ENCODE measurements at regions not wholly inside any gene's neighbourhood (a gene's known extent, or its start where the extent isn't known, plus 50 kb on each side); places are given as distances from the start of the nearest gene placed in this dataset.

DNA sequence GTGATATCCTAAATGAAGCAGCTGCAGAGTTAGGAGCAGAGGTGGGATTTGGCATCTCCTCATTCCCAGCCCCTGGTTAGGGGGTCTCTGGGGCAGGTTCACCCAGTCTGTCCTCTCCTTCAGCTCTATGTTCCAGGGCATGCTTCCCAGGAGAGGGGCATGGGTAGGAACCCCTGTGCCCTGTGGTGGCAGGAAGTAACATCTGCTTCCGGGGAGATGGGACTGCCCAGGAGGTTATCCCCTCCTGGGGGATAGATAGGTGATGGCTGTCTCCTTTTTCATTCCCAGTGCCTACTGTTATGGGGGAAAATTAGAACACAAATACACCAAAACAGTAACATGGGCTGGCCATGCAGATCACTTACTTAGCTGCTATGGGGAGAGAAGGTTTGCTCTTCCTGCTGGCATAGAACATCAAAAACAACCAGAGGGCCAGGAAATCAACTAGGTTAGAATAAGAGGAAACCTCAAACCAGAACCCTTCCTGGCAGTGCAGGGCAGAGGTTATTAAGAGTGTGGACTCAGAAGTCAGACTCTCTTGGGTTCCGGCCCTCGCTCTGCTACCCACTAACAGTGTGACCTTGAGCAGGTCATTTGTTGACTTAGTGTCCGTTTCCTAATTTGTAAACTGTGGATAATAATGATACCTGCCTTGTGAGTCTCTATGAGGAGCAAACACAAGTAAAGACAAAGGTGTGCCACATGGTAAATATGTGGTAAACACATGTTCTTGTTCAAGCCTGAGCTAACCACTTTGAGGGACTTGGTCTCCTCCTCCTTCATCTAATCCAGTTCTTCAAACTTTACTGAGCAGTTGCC is 157.8 kb upstream of the JUN start:
- Histone ChIP-seq H3K9me3 (ENCODE audit: control insufficient read depth, insufficient read depth, low read depth, low read length) (no peaks in the 10 kb centered on the region; the same call in 1 of the 2 replicates), H3K27me3 (ENCODE audit: control insufficient read depth, insufficient read depth, low read length) (no peaks in the 10 kb centered on the region), H3K4me3 (ENCODE audit: low read depth in 2 of 2, low read length in 2 of 2) (no peak overlapping the region), H3K27ac (ENCODE audit: low read length) (no peak overlapping the region), H3K4me1 (ENCODE audit: control insufficient read depth, insufficient read depth, low read length) (no peaks in the 10 kb centered on the region), H3K36me3 (ENCODE audit: control insufficient read depth, insufficient read depth, low read length) (no peaks in the 10 kb centered on the region)
- ATAC-seq (no peak), DNase-seq (ENCODE audit: low read depth, low spot score) (no peak)
- in situ Hi-C loops (cut with HindIII; ENCODE audit: low pct_unique_long_range_greater_than_20kb, low sequenced_read_pairs), result no loop called here
- BruUV-seq (replicated peaks), result no TSS peak
- ChIA-PET POLR2A (interaction anchor here (0.6 kb wide), 1 partner anchor 21 kb away, joined by 4 read pairs; no protein-coding TSS in a partner anchor), CTCF (no interaction called here)
- no peak for TF ChIP-seq TCF7L2 (IDR thresholded peaks at IDR 0.05; ENCODE audit: low read depth, low read length)
- TF ChIP-seq, protein P1, sequence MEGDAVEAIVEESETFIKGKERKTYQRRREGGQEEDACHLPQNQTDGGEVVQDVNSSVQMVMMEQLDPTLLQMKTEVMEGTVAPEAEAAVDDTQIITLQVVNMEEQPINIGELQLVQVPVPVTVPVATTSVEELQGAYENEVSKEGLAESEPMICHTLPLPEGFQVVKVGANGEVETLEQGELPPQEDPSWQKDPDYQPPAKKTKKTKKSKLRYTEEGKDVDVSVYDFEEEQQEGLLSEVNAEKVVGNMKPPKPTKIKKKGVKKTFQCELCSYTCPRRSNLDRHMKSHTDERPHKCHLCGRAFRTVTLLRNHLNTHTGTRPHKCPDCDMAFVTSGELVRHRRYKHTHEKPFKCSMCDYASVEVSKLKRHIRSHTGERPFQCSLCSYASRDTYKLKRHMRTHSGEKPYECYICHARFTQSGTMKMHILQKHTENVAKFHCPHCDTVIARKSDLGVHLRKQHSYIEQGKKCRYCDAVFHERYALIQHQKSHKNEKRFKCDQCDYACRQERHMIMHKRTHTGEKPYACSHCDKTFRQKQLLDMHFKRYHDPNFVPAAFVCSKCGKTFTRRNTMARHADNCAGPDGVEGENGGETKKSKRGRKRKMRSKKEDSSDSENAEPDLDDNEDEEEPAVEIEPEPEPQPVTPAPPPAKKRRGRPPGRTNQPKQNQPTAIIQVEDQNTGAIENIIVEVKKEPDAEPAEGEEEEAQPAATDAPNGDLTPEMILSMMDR (IDR thresholded peaks at IDR 0.05), result no peak
- TF ChIP-seq, protein P2, sequence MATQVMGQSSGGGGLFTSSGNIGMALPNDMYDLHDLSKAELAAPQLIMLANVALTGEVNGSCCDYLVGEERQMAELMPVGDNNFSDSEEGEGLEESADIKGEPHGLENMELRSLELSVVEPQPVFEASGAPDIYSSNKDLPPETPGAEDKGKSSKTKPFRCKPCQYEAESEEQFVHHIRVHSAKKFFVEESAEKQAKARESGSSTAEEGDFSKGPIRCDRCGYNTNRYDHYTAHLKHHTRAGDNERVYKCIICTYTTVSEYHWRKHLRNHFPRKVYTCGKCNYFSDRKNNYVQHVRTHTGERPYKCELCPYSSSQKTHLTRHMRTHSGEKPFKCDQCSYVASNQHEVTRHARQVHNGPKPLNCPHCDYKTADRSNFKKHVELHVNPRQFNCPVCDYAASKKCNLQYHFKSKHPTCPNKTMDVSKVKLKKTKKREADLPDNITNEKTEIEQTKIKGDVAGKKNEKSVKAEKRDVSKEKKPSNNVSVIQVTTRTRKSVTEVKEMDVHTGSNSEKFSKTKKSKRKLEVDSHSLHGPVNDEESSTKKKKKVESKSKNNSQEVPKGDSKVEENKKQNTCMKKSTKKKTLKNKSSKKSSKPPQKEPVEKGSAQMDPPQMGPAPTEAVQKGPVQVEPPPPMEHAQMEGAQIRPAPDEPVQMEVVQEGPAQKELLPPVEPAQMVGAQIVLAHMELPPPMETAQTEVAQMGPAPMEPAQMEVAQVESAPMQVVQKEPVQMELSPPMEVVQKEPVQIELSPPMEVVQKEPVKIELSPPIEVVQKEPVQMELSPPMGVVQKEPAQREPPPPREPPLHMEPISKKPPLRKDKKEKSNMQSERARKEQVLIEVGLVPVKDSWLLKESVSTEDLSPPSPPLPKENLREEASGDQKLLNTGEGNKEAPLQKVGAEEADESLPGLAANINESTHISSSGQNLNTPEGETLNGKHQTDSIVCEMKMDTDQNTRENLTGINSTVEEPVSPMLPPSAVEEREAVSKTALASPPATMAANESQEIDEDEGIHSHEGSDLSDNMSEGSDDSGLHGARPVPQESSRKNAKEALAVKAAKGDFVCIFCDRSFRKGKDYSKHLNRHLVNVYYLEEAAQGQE (IDR thresholded peaks at IDR 0.05; ENCODE audit: insufficient read depth in 1 of 2, low read depth in 2 of 2, low read length in 1 of 2), result no peak
- no peak for TF ChIP-seq POLR2AphosphoS5 (IDR thresholded peaks at IDR 0.05; ENCODE audit: low read depth, low read length)
- no peak for TF ChIP-seq SIN3A (IDR thresholded peaks at IDR 0.05; ENCODE audit: borderline replicate concordance, insufficient read depth, low read depth, low read length)
- intact Hi-C loops (cut with micrococcal nuclease; ENCODE audit: unreplicated experiment), result no loop called here

DNA sequence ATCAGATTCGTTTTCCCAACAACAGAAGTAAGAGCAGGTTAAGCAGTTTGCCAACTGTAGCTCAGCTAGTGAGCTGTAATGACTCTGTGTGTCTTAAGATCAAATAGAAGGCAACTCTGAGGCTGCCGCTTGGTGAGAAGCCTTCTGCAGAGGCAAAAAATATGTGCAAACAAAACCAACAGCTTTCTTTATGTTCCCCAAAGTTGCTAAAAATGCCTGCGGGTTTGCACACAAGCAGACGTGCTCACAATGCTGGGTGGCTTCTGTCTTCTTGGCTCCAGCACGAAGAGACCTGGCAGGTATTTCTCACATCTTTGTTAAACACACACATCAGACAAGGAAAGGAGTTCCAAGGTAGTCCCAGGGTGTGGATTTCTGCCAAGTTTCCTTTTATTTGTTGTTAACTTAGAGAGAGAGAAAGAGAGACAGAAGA is 158.9 kb upstream of the JUN start:
- Histone ChIP-seq H3K27ac (ENCODE audit: low read length) (no peak overlapping the region), H3K9me3 (ENCODE audit: control insufficient read depth, insufficient read depth, low read depth, low read length) (no peaks in the 10 kb centered on the region; the same call in 1 of the 2 replicates), H3K27me3 (ENCODE audit: control insufficient read depth, insufficient read depth, low read length) (no peaks in the 10 kb centered on the region), H3K4me3 (ENCODE audit: low read depth in 2 of 2, low read length in 2 of 2) (no peak overlapping the region), H3K4me1 (ENCODE audit: control insufficient read depth, insufficient read depth, low read length) (no peaks in the 10 kb centered on the region), H3K36me3 (ENCODE audit: control insufficient read depth, insufficient read depth, low read length) (no peaks in the 10 kb centered on the region)
- ChIA-PET POLR2A (no interaction called here), CTCF (no interaction called here)
- ATAC-seq (no peak), DNase-seq (ENCODE audit: low read depth, low spot score) (no peak)
- in situ Hi-C loops (cut with HindIII; ENCODE audit: low pct_unique_long_range_greater_than_20kb, low sequenced_read_pairs) (no loop called here), intact Hi-C loops (cut with micrococcal nuclease; ENCODE audit: unreplicated experiment) (no loop called here)
- TF ChIP-seq, protein P2 (IDR thresholded peaks at IDR 0.05; ENCODE audit: insufficient read depth in 1 of 2, low read depth in 2 of 2, low read length in 1 of 2), result no peak
- TF ChIP-seq TCF7L2 (IDR thresholded peaks at IDR 0.05; ENCODE audit: low read depth, low read length) (no peak), POLR2AphosphoS5 (IDR thresholded peaks at IDR 0.05; ENCODE audit: low read depth, low read length) (no peak), SIN3A (IDR thresholded peaks at IDR 0.05; ENCODE audit: borderline replicate concordance, insufficient read depth, low read depth, low read length) (no peak)
- TF ChIP-seq, protein P1 (IDR thresholded peaks at IDR 0.05), result no peak
- no TSS peak for BruUV-seq (replicated peaks)
